WI38 (cell line): ENCODE measurements at regions not wholly inside any gene's neighbourhood (a gene's known extent, or its start where the extent isn't known, plus 50 kb on each side); places are given as distances from the start of the nearest gene placed in this dataset.

Experiments
- H3K4me3 ChIP-seq: 2 replicates; pipeline ENCODE4 v1.5.1; 2011; ENCODE audit warnings: low read depth, mild to moderate bottlenecking, control low read depth, low read length
- TF ChIP-seq, protein P1 (sequence below): IDR thresholded peaks from 2 replicates; pipeline ENCODE4 v1.5.1; 2012; ENCODE audit warnings: low read depth, mild to moderate bottlenecking, control low read depth, low read length

DNA sequence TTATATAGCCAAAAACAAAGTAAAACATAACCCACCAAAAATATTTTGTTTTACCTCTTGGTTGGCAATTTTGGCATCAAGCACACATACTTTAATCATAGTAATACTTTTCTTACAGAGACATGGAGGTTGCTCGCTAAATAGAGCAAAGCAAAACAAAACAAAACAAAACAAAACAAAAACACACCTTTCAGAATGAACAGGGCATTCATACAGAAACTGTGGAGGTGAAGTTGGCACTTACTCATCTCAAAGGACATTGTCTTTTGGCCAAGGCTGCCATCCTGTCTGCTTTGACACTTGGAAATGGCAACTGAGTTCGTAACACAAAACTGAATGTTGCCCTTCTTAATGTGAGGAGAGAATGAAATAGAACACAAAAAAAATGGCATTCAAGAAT, 773.1 kb downstream of the USP25 start:
- no peak overlapping the region for H3K4me3 ChIP-seq
- TF ChIP-seq, protein P1, sequence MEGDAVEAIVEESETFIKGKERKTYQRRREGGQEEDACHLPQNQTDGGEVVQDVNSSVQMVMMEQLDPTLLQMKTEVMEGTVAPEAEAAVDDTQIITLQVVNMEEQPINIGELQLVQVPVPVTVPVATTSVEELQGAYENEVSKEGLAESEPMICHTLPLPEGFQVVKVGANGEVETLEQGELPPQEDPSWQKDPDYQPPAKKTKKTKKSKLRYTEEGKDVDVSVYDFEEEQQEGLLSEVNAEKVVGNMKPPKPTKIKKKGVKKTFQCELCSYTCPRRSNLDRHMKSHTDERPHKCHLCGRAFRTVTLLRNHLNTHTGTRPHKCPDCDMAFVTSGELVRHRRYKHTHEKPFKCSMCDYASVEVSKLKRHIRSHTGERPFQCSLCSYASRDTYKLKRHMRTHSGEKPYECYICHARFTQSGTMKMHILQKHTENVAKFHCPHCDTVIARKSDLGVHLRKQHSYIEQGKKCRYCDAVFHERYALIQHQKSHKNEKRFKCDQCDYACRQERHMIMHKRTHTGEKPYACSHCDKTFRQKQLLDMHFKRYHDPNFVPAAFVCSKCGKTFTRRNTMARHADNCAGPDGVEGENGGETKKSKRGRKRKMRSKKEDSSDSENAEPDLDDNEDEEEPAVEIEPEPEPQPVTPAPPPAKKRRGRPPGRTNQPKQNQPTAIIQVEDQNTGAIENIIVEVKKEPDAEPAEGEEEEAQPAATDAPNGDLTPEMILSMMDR = no peak

DNA sequence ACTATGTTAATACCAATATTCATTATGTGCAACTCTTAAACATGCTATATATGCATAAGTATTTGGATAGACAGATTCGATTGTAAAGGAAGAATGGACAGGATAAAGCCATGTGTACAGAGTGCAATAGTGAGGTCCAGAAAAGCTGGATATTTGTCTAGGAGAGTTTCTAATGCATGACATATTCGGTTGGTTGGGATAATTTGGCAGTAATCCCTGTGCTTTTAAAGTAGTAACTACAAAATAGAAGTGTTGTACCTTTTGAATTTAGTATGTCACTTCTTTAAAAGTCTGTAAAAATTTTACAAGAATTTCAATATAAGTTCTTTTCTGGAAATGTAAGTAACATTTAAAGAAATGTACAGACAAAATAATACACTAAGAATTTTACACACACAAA, 774.5 kb downstream of the USP25 start:
- TF ChIP-seq, protein P1 = no peak
- H3K4me3 ChIP-seq = no peak overlapping the region

DNA sequence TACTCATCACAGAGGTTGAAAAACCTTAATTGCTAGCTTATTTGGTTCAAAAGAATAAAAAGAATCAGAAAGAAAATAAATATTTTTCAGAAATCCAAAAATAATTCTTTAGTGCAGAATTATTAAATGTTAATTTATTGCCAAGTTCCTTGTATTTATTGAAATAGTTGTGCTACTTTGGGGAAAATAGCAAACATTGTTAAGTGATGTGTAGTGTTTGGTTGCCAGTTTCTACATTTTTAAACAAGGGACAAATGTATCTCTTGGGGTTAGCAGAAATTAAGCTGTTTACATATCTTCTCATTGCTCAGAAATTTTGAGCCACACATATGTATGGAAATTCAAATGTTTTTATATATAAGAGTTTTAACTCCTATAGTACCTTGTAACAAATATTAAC, 775.0 kb downstream of the USP25 start:
- TF ChIP-seq, protein P1 = no peak
- no peak overlapping the region for H3K4me3 ChIP-seq

DNA sequence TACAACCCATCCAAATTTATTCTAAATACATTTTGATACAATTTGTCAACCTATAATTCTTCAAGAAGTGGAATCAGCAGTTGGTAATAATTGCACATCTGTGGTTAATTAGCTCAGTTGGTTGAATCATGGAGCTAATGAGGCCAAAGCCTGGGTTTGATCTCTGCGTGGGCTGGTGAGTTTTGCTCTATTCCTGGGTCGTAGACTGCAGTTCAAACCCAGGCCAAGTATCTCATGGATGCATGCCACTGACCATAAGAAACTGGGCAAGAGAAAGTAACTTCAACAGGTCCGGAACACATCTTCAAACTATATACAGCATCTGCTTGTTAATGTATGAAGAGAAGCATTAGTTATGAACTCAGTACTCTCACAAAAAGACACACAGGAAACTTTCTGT, 779.7 kb downstream of the USP25 start:
- H3K4me3 ChIP-seq = no peak overlapping the region
- TF ChIP-seq, protein P1 = no peak

DNA sequence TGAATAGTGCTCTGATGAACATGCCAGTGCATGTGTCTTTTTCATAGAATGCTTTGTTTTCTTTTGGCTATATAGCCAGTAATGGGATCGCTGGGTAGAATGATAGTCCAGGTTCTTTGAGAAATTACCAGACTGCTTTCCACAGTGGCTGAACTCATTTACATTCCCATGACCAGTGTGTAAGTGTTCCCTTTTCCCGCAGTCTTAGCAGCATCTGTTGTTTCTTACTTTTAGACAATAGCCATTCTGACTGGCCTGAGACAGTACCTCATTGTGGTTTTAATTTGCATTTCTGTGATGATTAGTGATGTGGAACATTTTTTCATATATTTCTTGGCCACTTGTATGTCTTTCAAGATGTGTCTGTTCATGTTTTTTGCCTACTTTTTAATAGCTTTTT, 784.5 kb downstream of the USP25 start:
- TF ChIP-seq, protein P1 = no peak
- no peak overlapping the region for H3K4me3 ChIP-seq

DNA sequence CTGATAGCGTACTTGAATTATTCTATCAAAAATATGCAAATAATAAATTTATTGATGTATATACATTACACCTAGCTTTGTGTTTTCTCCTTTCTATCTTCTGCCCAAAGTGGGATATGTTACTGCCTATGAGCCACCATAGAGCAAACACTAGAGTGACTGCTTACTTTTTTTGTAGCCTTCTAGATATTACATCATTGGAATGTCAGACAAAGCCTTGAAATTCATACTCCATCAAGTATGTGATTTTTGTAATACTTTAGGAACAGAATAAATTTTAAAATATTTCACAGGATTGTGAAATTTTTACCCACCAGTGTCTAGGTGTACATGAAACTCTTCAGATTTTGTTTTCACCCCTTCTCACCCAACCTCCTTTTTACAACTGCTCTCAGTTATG, 787.6 kb downstream of the USP25 start:
- H3K4me3 ChIP-seq = no peak overlapping the region
- TF ChIP-seq, protein P1 = no peak

DNA sequence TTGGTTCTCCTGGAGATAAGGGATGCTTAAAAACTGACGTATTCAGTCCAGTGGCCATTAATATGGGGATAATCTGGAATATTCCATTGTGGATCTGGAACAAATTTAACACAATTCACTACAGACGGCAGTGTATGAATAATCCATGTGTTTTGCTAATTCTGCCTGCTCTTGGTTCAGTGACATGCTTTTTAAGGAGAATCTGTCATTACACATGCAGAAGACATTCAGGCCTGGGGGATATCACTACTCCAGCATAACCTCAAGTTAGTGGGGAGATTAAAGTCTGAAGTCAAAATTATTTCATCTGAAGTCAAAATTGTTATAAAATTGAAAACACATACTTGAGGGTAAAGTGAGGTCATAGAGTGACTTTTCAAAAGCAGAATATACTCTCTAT, 789.3 kb downstream of the USP25 start:
- no peak overlapping the region for H3K4me3 ChIP-seq
- TF ChIP-seq, protein P1 = no peak
